Stimulated activated memory B cell treated with anti-CD40 and anti-IgM and Interleukin-4, amounts not matched to agents 10 μg/mL and 1 μg/mL and 100 μg/mL, for 72 hours (primary cell): ENCODE measurements at regions not wholly inside any gene's neighbourhood (a gene's known extent, or its start where the extent isn't known, plus 50 kb on each side); places are given as distances from the start of the nearest gene placed in this dataset.
A peak's percentile ranks its signal among the peaks of the same experiment; 100 is the strongest.

Source experiments
- ATAC-seq: fragments of 150-1000 bp; cut with Tn5 transposase; 2 replicates; pipeline ENCODE4 v1.10.0; 2021
- H3K27ac Mint-ChIP-seq: one replicate; pipeline ENCODE4 v1.8.0; 2022; ENCODE audit warnings: mild to moderate bottlenecking, mixed read lengths
- H3K27me3 Mint-ChIP-seq: one replicate; pipeline ENCODE4 v1.8.0; 2022; ENCODE audit warnings: mixed read lengths
- H3K36me3 Mint-ChIP-seq: one replicate; pipeline ENCODE4 v1.8.0; 2022; ENCODE audit warnings: mixed read lengths
- H3K4me1 Mint-ChIP-seq: one replicate; pipeline ENCODE4 v1.8.0; 2022; ENCODE audit warnings: mixed read lengths
- H3K4me3 Mint-ChIP-seq: one replicate; pipeline ENCODE4 v1.8.0; 2022; ENCODE audit warnings: mild to moderate bottlenecking, moderate library complexity, mixed read lengths
- H3K9me3 Mint-ChIP-seq: one replicate; pipeline ENCODE4 v1.8.0; 2022; ENCODE audit warnings: mixed read lengths

DNA sequence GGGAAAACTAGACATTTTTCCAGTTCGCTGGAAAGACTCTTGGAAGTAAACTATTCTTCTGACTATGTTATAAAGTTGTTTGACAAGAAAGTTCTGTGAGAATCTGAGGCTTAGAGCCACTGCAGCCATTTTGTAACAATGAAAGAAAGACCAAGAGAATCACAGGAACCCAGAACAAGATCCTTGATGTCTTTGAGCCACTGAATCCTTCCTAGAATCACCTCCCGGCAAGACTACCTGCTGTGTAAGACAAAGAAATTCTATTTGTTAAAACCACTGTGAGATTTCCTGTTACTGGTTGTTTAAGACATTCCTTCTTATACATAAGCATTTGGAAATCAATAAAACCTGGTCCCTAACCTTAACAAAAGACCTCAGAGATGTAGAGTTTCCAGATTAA is 175.7 kb upstream of the RASGEF1B start:
- Mint-ChIP-seq H3K36me3 (no peaks in the 10 kb centered on the region), H3K4me1 (peaks cover 34% of the 10 kb centered on the region), H3K9me3 (no peaks in the 10 kb centered on the region), H3K27me3 (no peaks in the 10 kb centered on the region), H3K4me3 (no peak overlapping the region), H3K27ac (no peak overlapping the region)
- ATAC-seq, result no peak

DNA sequence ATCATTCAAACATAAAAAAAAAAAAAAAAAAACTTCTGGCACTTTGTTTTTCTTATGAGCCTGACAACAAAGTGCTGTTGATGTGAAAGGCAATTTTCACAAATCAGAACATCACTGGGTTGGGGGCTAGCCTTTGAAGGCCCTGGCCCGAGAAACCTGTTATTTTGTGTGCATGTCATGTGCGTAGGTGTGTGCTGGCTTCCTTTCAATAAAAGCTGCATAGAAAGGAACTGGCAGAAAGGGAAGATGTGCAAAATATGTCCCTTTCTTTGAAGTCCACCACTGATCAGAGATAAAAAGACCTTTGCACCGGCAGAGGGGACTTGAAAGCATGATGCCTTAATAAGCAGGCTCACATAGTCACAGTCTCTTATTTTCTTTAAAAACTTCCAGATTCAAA is 170.8 kb upstream of the RASGEF1B start:
- no peaks in the 10 kb centered on the region for H3K4me1 Mint-ChIP-seq
- no peak overlapping the region for H3K27ac Mint-ChIP-seq

DNA sequence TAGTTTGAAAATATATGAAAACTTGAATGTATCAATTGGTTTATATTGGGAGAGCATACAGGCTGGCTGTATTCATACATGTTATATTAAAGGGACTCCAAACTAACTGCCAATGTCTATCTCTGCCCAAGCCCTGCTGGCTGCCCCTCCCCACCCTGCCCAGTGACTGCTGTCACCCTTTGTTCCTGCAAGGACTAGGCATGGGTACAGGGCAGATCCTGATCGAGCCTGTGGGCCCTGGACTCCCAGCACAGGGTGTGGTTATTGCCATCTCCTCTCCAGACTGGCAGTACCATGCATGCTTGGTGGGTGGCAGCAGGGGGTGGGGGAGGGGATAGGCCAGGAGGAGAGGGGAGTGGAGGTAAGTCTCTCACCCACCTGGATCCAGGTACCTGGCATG is 167.5 kb upstream of the RASGEF1B start:
- Mint-ChIP-seq H3K36me3 (no peaks in the 10 kb centered on the region), H3K27me3 (no peaks in the 10 kb centered on the region), H3K9me3 (no peaks in the 10 kb centered on the region), H3K4me1 (peaks cover 13% of the 10 kb centered on the region), H3K27ac (no peak overlapping the region), H3K4me3 (no peak overlapping the region)
- no peak for ATAC-seq

More for the DNA sequence above, 170.8 kb upstream of the RASGEF1B start:
- H3K36me3 Mint-ChIP-seq, result no peaks in the 10 kb centered on the region
- ATAC-seq, result no peak
- no peaks in the 10 kb centered on the region for H3K27me3 Mint-ChIP-seq
- no peaks in the 10 kb centered on the region for H3K9me3 Mint-ChIP-seq
- H3K4me3 Mint-ChIP-seq, result no peak overlapping the region

DNA sequence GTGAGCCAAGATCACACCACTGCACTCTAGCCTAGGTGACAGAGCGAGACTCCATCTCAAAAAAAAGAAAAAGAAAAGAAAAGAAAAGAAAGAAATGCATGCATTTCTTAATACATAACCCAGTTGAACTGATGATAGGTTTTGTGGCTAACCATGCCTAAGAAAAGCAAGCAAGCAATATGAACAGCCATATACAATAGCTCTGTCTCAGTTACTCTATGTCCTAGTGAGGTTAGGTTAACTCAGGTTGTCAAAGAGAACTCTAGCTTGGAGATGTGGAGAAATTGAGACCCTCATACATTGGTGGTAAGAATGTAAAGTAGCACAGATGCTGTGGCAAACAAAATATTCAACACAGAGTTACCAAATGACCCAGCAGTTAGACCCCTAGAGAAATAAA is 167.0 kb upstream of the RASGEF1B start:
- Mint-ChIP-seq H3K9me3 (no peaks in the 10 kb centered on the region), H3K27ac (no peak overlapping the region), H3K27me3 (no peaks in the 10 kb centered on the region), H3K36me3 (no peaks in the 10 kb centered on the region), H3K4me3 (no peak overlapping the region), H3K4me1 (peaks cover 13% of the 10 kb centered on the region)
- no peak for ATAC-seq

DNA sequence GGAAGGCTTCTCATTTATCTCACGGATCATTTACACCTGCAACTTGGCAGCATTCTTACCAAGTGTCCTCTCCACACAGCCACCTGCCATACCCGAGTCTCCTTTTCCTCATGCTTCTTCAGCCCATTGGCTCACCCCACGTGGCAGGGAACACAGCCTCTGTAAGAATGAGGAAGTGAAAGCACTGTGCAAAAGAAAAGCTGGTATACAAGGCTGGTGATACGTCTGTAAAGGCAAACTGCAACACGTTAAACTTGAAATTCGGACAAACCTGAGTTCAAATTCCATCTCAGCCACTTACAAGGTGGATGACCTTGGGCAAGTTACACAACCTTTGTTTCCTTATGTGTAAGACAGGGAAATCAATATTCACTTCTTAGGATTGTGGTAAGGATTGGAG is 164.0 kb upstream of the RASGEF1B start:
- peak overlapping the region; percentile 55 for H3K27ac Mint-ChIP-seq
- H3K9me3 Mint-ChIP-seq, result no peaks in the 10 kb centered on the region
- H3K4me1 Mint-ChIP-seq, result peaks cover 36% of the 10 kb centered on the region
- ATAC-seq, result peak; percentile 90
- H3K36me3 Mint-ChIP-seq, result no peaks in the 10 kb centered on the region
- no peaks in the 10 kb centered on the region for H3K27me3 Mint-ChIP-seq
- no peak overlapping the region for H3K4me3 Mint-ChIP-seq

DNA sequence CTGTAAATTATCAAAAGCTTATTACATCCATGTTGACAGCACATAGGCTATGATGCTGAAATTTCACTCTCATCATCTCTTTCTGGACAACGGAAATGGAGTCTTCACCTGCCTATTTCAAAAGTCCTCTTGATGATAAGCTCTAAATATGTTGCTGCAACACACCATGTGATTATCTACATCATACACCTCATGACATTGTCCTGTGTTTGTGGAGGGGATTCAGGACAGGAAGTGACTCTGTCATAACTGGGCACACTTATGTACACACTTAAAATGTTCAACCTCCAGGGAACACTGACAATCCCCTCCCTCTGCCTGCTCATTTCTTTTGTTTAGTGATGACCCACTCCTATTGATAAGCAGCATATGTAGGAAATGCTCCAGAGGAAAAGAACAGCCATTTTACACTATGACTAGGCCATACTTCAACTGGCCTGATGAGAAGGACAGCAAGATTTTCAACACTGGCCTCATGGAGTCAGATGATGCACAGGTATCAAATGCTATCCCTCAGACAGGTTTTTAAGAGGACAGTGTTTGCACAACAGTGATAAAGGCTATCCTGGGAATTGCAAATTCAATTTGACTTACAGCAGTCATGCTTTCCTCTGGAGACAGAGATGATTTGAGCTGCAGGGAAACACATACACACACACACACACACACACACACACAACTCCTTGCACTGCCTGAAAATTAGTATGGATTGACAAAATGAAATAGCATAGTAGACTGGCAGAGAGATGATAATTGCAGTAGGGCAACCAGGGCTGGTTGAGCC is 163.3 kb upstream of the RASGEF1B start:
- Mint-ChIP-seq H3K9me3 (no peaks in the 10 kb centered on the region), H3K4me1 (peaks cover 39% of the 10 kb centered on the region), H3K36me3 (no peaks in the 10 kb centered on the region), H3K27me3 (no peaks in the 10 kb centered on the region), H3K4me3 (no peak overlapping the region), H3K27ac (peak overlapping the region; percentile 55)
- ATAC-seq, result no peak

DNA sequence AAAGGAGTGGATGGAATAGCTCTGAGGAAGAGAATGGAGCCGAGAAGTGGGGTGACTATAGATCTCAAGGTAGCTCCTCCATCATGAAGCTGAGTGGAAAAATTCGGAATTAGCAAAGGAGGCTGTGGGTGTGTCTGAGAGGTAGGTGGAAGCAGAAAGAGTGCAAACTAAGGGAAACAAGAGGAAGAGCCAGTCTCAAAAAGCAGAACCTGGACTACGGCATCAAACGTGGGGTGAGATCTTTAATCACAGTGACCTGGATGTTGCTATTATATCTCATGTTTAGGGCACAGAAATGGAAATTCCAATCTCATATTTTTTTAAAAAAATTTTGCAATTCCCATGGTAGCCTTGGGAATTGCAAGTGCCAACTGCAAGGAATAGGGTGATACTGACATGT is 162.5 kb upstream of the RASGEF1B start:
- ATAC-seq, result no peak
- Mint-ChIP-seq H3K27me3 (no peaks in the 10 kb centered on the region), H3K4me1 (peaks cover 44% of the 10 kb centered on the region), H3K27ac (no peak overlapping the region), H3K36me3 (no peaks in the 10 kb centered on the region), H3K4me3 (no peak overlapping the region), H3K9me3 (no peaks in the 10 kb centered on the region)

DNA sequence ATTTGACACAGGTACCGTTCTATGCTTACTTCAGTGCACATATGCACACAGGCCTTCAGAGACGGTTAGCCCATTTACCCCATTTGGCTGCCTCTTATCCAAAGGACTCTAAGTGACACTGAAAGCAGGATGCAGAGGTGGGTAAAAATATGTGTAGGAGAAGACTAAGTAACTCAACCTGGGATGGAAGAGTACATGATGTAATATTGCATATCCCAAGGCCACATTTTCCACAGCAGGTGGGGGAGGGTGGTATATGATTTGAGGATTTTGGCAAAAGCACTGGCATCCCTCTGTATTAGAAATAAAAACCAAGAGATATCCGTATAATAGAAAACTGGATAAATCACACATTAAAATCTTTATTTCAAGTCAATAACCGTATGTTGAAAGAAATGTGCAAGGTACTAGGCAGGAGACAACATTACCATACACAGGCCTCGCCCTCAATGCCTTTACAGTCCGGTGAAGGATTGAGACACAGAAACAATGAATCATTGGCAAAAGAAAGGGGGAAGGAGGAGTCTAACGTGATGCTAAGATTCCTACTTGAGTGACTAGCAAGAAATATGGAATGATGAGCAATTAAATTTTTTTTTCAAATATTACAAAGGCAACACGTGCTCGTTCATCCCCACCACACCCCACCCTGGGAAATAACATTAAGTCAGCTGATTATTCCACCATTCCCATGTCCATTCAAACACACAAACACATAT is 161.0 kb upstream of the RASGEF1B start:
- Mint-ChIP-seq H3K4me3 (no peak overlapping the region), H3K27me3 (no peaks in the 10 kb centered on the region), H3K9me3 (no peaks in the 10 kb centered on the region), H3K36me3 (no peaks in the 10 kb centered on the region), H3K27ac (peak overlapping the region; percentile 24), H3K4me1 (peaks cover 54% of the 10 kb centered on the region)
- ATAC-seq, result no peak

DNA sequence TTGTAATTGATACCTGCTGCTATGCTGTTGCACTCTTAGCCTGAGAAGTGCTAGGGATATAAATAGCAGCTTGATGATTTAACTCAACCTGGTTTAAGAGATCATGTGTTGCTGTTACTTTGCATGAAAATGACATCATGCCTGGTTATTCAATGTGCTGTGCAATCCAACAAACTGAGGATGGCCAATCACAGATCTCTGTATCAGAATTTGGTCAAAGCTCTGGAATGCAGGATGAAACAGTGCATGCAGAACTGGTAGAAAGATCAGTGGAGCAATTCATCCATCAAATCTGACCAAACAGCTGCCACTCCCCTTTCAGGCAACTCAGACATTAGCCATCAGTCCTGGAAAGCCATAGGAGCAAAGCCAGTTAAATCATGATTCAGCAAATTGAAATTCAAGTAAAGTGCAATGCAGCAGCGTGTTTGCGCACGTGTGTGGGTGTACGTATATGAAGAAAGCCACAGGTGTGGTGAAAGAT is 160.3 kb upstream of the RASGEF1B start:
- Mint-ChIP-seq H3K27me3 (no peaks in the 10 kb centered on the region), H3K36me3 (no peaks in the 10 kb centered on the region), H3K9me3 (no peaks in the 10 kb centered on the region), H3K4me3 (no peak overlapping the region), H3K27ac (peak overlapping the region; percentile 24), H3K4me1 (peaks cover 54% of the 10 kb centered on the region)
- peak; percentile 58 for ATAC-seq

DNA sequence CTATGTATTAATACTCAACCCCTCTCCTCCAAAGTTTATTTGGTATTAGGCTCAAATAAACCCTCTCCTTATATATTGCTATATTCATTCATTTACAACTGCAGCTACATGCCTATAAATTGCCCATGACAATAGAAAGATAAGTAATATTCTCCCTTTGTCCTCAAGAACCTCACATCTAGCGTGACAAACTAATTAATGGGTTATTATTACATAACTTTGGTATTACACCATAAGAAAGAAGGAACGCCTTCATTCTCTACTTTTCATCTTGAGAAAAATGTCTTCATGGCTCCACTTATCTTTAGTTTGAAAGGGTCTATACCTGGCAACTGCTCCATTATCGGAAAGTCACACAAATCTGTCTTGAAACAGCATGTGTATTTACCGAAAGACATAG is 157.7 kb upstream of the RASGEF1B start:
- no peaks in the 10 kb centered on the region for H3K27me3 Mint-ChIP-seq
- no peak for ATAC-seq
- no peak overlapping the region for H3K27ac Mint-ChIP-seq
- no peak overlapping the region for H3K4me3 Mint-ChIP-seq
- H3K4me1 Mint-ChIP-seq, result peaks cover 58% of the 10 kb centered on the region
- H3K9me3 Mint-ChIP-seq, result no peaks in the 10 kb centered on the region
- H3K36me3 Mint-ChIP-seq, result no peaks in the 10 kb centered on the region

DNA sequence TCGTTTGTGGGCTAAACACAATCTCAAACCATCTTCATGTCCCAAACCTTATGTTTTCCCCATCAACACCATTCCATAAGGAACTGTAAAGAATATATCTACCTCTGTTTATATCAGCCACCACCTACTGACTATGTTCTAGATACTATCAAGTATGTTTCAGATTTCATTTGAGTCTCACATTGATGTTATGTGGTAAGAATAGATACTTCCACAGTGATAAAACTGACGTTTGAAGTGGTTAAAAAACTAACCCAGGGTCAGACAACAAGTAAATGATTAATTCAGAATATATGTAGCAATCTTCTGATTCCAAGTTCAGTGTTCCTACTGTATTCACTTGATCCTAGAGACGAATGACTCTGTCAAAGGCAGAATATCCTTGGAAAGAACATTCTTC is 156.8 kb upstream of the RASGEF1B start:
- H3K4me3 Mint-ChIP-seq, result no peak overlapping the region
- ATAC-seq, result no peak
- H3K9me3 Mint-ChIP-seq, result no peaks in the 10 kb centered on the region
- H3K27me3 Mint-ChIP-seq, result no peaks in the 10 kb centered on the region
- no peak overlapping the region for H3K27ac Mint-ChIP-seq
- no peaks in the 10 kb centered on the region for H3K36me3 Mint-ChIP-seq
- peaks cover 61% of the 10 kb centered on the region for H3K4me1 Mint-ChIP-seq

DNA sequence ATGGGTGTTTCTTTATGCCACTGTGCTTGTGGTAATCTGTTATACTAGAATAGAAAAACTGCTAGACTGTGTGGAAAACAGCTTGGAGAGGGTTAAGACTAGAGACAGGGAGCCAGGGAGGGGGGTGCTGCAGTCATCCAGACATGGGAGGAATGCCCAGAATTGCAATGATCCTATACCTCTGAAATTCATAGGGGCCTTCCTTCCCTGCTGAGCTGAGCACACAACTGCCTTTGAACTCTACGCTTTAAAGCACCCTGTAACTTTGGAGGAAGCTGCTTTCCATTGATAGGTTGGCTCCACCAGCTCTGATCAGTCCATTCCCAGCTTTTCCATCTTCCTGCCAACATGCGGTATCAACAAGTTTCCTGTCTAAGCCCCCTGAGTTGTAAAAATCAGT is 155.9 kb upstream of the RASGEF1B start:
- Mint-ChIP-seq H3K36me3 (no peaks in the 10 kb centered on the region), H3K27ac (no peak overlapping the region), H3K4me1 (peaks cover 56% of the 10 kb centered on the region), H3K9me3 (no peaks in the 10 kb centered on the region), H3K27me3 (no peaks in the 10 kb centered on the region), H3K4me3 (no peak overlapping the region)
- ATAC-seq, result no peak

DNA sequence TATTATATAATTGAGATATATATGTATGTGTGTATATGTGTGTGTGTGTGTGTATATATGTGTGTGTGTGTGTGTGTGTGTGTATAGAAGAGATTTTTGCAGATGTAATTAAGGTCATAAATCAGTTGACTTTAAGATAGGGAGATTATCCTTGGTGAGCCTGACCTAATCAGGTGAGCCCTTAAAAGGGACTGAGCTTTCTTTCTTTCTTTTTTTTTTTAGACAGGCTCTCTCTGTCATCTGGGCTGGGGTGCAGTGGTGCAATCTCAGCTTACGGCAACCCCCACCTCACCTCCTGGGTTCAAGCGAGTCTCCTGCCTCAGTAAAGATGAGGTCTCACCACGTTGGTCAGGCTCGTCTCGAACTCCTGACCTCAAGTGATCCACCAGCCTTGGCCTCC is 155.1 kb upstream of the RASGEF1B start:
- no peak overlapping the region for H3K27ac Mint-ChIP-seq
- ATAC-seq, result no peak
- H3K4me1 Mint-ChIP-seq, result peaks cover 48% of the 10 kb centered on the region
- no peaks in the 10 kb centered on the region for H3K36me3 Mint-ChIP-seq
- no peaks in the 10 kb centered on the region for H3K27me3 Mint-ChIP-seq
- H3K9me3 Mint-ChIP-seq, result no peaks in the 10 kb centered on the region
- H3K4me3 Mint-ChIP-seq, result no peak overlapping the region

DNA sequence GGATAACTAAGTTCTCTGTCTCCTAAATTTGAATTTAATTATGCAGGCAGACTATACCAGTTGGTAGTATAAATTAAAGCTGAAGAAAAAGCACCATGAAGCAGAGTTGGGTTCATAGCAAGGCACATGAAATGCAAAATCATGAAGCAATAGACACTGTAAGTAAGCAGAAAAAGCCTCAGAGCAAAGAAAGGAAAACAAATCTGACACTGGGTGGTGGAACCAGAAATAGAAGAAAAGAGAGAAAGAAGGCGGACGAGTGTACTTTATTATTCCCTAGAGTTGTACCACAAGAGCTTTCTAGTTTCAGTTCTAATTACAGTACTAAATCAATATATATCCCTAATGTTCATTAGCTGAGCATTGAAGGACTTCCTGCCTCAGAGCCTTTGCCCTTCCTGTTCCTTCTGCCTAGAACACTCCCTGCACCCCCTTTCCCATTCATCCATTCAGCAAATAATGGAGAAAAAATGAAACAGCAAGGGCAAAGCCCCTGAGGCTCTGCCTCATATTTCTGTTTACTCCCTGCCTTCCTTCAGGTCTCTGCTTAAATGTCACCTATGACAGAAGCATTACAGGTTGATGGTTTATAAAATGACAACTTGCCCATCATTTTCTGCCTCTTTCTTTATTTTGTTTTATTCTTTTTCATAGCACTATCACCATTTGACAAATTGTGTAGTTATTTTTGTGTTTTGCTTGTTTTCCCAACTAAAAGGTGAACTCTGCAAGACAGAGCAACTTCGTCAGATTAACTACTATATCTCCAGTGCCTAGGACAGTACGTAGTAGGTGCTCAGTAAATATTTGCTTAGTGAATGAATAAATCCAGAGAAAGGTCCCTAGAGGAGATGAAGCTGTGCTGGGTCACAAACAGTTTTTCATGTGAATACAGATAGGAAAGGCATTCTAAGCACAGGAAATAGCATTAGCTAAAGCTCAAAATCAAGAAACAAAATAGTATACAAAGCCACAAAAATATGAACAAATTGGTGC is 154.0 kb upstream of the RASGEF1B start:
- Mint-ChIP-seq H3K27me3 (no peaks in the 10 kb centered on the region), H3K4me1 (peaks cover 37% of the 10 kb centered on the region), H3K36me3 (no peaks in the 10 kb centered on the region), H3K27ac (no peak overlapping the region), H3K4me3 (no peak overlapping the region), H3K9me3 (no peaks in the 10 kb centered on the region)
- ATAC-seq, result no peak

DNA sequence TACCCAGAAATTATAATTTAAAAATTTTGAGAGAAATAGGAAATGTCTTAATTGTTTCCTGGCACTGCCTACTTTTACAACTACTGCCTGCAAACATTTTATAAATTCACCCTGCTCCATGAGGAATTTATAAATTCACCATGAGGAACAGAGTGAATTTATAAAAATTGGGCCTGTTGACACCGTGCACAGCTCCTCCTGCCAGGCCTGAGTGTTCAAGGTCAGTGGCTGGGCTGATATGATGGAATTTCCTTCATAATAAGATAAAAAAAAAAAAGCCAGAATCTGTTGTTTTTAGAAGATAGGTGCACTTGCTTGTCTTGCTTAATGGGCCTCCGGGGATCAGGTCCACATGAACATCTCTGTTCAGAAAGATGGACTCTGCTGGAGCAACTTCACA is 151.7 kb upstream of the RASGEF1B start:
- Mint-ChIP-seq H3K4me3 (no peak overlapping the region), H3K36me3 (no peaks in the 10 kb centered on the region), H3K9me3 (no peaks in the 10 kb centered on the region), H3K27me3 (no peaks in the 10 kb centered on the region), H3K27ac (no peak overlapping the region), H3K4me1 (peaks cover 22% of the 10 kb centered on the region)
- ATAC-seq, result no peak
